ENCODE measurements at regions not wholly inside any gene's neighbourhood (a gene's known extent, or its start where the extent isn't known, plus 50 kb on each side); places are given as distances from the start of the nearest gene placed in this dataset.
A peak's percentile ranks its signal among the peaks of the same experiment; 100 is the strongest.

DNA sequence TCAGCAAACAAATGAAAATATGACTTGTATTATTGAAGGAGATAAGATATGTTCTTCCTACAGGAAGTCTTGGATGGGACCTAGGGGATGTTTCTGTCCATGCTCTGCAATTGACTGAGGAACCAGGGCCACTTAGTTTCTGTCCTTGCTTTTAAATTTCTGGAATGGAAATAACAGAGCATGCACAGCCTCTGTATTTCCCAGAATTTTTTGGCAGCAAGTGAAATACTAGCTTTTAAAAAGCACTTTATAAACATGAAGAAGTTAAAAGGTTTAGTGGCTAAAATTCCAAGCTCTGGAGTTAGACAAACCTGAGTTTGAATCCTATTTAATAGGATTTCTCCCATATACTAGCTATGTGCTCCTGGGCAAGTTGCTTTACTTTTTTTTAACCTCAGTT lies 127.7 kb upstream of the FZD8 start:
- H3K4me1 ChIP-seq: peaks cover 3 to 12% (median 8%) of the 10 kb centered on the region in 4 donors
- TF ChIP-seq, protein P1, sequence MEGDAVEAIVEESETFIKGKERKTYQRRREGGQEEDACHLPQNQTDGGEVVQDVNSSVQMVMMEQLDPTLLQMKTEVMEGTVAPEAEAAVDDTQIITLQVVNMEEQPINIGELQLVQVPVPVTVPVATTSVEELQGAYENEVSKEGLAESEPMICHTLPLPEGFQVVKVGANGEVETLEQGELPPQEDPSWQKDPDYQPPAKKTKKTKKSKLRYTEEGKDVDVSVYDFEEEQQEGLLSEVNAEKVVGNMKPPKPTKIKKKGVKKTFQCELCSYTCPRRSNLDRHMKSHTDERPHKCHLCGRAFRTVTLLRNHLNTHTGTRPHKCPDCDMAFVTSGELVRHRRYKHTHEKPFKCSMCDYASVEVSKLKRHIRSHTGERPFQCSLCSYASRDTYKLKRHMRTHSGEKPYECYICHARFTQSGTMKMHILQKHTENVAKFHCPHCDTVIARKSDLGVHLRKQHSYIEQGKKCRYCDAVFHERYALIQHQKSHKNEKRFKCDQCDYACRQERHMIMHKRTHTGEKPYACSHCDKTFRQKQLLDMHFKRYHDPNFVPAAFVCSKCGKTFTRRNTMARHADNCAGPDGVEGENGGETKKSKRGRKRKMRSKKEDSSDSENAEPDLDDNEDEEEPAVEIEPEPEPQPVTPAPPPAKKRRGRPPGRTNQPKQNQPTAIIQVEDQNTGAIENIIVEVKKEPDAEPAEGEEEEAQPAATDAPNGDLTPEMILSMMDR (IDR thresholded peaks at IDR 0.05): no peak
- TF ChIP-seq POLR2AphosphoS5 (IDR thresholded peaks at IDR 0.05) (no peak), EP300 (IDR thresholded peaks at IDR 0.05) (no peak), POLR2A (IDR thresholded peaks at IDR 0.05) (no peak)
- ATAC-seq (ENCODE audit: low FRiP score in 2 of 2) (no peak), DNase-seq (no peak)
- H3K9me3 ChIP-seq: no peaks in the 10 kb centered on the region
- H3K27me3 ChIP-seq: no peaks in the 10 kb centered on the region
- no peak overlapping the region for H3K4me3 ChIP-seq
- no peak overlapping the region for H3K27ac ChIP-seq
- no peaks in the 10 kb centered on the region for H3K36me3 ChIP-seq

DNA sequence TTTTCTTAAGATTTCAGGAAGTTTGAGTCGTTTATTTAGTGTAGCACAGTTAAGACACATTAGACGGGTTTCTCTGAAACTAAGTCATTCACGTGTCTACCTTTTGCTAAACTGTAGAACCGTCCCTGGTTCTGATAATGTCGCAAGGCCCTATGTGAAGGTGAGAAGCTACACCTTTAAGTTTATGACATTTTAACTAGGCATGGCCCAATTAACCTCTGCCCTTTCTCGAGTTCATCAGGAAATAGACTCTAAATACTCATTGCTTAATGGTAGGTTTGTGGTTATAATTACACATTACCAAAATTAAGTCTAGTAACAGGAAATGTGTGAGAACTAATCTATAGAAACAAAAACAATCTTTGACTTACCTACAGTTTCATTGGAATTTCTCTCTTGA lies 126.6 kb upstream of the FZD8 start:
- H3K36me3 ChIP-seq: no peaks in the 10 kb centered on the region
- no peaks in the 10 kb centered on the region for H3K27me3 ChIP-seq
- H3K27ac ChIP-seq: no peak overlapping the region
- ATAC-seq (ENCODE audit: low FRiP score in 2 of 2): no peak
- no peak for TF ChIP-seq POLR2AphosphoS5 (IDR thresholded peaks at IDR 0.05)
- TF ChIP-seq EP300 (IDR thresholded peaks at IDR 0.05): no peak
- TF ChIP-seq, protein P1 (IDR thresholded peaks at IDR 0.05): no peak
- no peak for TF ChIP-seq POLR2A (IDR thresholded peaks at IDR 0.05)
- no peak for DNase-seq
- peaks cover 3 to 12% (median 8%) of the 10 kb centered on the region in 4 donors for H3K4me1 ChIP-seq
- no peaks in the 10 kb centered on the region for H3K9me3 ChIP-seq
- 64 to 70% methylated on average over 6 of the region's 6 CpGs for WGBS, 2 donors
- no peak overlapping the region for H3K4me3 ChIP-seq

DNA sequence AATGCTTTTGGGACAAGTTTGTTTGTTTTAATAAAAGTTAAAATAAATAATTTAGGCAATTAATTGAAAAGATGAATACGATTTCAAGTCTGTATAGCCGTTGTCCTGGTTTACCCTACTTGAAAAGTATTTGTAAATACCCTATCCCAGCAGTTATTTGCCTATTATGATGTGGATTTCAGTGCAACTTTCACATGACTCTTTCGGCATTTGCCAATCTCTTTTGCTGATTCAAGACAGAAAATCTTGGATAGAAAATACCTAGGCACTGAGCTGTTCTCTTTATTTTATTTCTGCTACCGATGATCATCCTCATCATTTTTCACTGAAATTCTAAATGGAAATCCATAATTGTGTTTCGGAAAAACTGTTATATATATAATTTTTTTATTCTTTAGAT lies 125.9 kb upstream of the FZD8 start:
- 63 to 68% methylated on average over 5 of the region's 5 CpGs for WGBS, 2 donors

DNA sequence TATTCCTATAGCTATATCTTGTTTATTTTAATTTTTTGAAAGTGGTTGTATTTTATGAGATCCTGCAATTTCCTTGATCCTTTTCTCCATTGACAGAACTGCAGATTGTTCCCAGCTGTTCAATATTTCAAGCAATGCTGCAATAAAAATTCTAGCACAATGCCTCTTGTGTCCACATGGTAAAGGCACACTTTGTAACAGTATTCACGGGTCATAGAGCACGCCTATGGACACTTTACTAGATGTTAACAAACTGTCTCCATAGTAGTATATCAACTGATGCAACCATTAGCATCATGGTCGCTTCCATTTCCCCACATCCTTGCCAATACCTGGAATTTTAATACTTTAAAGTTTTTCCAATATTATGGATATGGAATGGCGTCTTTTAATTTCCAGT lies 123.9 kb upstream of the FZD8 start:
- H3K36me3 ChIP-seq: no peaks in the 10 kb centered on the region
- no peak overlapping the region for H3K4me3 ChIP-seq
- 89 to 97% methylated on average over 4 of the region's 4 CpGs for WGBS, 2 donors
- ATAC-seq (ENCODE audit: low FRiP score in 2 of 2) (no peak), DNase-seq (no peak)
- TF ChIP-seq, protein P1 (IDR thresholded peaks at IDR 0.05): no peak
- TF ChIP-seq EP300 (IDR thresholded peaks at IDR 0.05) (no peak), POLR2AphosphoS5 (IDR thresholded peaks at IDR 0.05) (no peak), POLR2A (IDR thresholded peaks at IDR 0.05) (no peak)
- H3K27me3 ChIP-seq: no peaks in the 10 kb centered on the region
- H3K4me1 ChIP-seq: peaks cover 0 to 4% (median 2%) of the 10 kb centered on the region in 4 donors
- H3K9me3 ChIP-seq: no peaks in the 10 kb centered on the region
- H3K27ac ChIP-seq: no peak overlapping the region

More for the DNA sequence above, 125.9 kb upstream of the FZD8 start:
- Histone ChIP-seq H3K9me3 (no peaks in the 10 kb centered on the region), H3K36me3 (no peaks in the 10 kb centered on the region), H3K27ac (no peak overlapping the region), H3K4me3 (no peak overlapping the region), H3K4me1 (peaks cover 3 to 12% (median 8%) of the 10 kb centered on the region in 4 donors), H3K27me3 (no peaks in the 10 kb centered on the region)
- DNase-seq (no peak), ATAC-seq (ENCODE audit: low FRiP score in 2 of 2) (no peak)
- TF ChIP-seq, protein P1 (IDR thresholded peaks at IDR 0.05): no peak
- TF ChIP-seq POLR2AphosphoS5 (IDR thresholded peaks at IDR 0.05) (no peak), POLR2A (IDR thresholded peaks at IDR 0.05) (no peak), EP300 (IDR thresholded peaks at IDR 0.05) (no peak)

DNA sequence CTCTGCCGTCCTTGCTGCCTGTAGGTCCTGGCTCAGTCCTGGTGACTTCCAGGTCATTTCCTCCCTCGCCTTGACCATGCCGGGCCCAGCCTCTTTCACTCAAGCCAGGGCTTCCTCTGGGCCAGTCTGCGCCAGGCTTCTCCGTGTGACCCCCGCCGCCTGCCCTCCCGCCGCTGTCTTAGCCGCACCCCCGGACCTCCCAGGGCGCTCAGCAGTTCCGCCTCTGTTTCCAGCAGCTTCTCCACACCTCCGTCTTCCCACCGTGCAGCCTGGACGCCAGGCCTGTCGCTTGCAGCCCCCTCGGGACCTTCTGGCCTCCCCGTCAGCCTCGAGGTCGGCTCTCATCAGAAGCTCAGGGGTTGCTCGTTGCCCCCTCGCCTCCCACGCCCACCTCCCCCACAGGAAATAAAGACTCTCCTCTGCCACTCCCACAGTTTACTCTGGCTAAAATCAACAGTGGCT lies 123.0 kb upstream of the FZD8 start:
- H3K36me3 ChIP-seq: no peaks in the 10 kb centered on the region
- DNase-seq: peak; percentile 30 to 75
- no peak for TF ChIP-seq POLR2A (IDR thresholded peaks at IDR 0.05)
- TF ChIP-seq EP300 (IDR thresholded peaks at IDR 0.05): no peak
- TF ChIP-seq, protein P1 (IDR thresholded peaks at IDR 0.05): no peak
- no peak for TF ChIP-seq POLR2AphosphoS5 (IDR thresholded peaks at IDR 0.05)
- H3K27ac ChIP-seq: peak overlapping the region in 3 of 4 donors; percentile 8 to 31 (median 17)
- peak; percentile 43 to 53 for ATAC-seq (ENCODE audit: low FRiP score in 2 of 2)
- no peaks in the 10 kb centered on the region for H3K27me3 ChIP-seq
- peaks cover 0 to 4% (median 0%) of the 10 kb centered on the region in 4 donors for H3K4me1 ChIP-seq
- no peaks in the 10 kb centered on the region for H3K9me3 ChIP-seq
- peak overlapping the region in 2 of 4 donors; percentile 15 to 20 for H3K4me3 ChIP-seq
- WGBS, 2 donors: 25 to 42% methylated on average over 22 to 24 of the region's 24 CpGs

Measured in upper lobe of left lung (tissue), 6 donors.